NCI-H2081 treated with DMSO at 0.1 percent for 48 hours (cell line): ENCODE measurements at regions not wholly inside any gene's neighbourhood (a gene's known extent, or its start where the extent isn't known, plus 50 kb on each side); places are given as distances from the start of the nearest gene placed in this dataset.

Experiments used
- DNase-seq: peaks from one replicate; lab custom pipeline; 2025; lab: John Stamatoyannopoulos, UW

GRCh38 chr2:12113412-12113811 is 367.0 kb downstream of the LPIN1 start:
- DNase-seq = no peak

DNA sequence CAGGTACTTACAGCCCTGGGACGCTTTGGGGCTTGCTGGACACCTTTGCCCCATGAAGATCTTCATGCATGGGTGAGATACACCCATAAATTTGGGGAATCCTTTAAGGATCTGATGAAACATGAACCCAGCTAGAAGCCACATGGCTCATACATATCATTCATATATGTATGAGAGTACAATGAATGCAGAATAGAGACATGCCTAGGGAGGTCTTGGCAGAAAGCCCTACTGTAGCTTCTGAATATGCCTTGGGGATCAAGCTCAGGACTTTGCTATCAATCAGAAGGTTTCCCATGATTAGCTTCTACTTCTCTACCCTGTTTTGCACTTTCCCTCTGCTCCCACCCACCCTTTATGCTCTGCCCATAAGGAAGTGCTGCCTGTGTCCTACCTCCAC is 368.4 kb downstream of the LPIN1 start:
- DNase-seq = no peak

GRCh38 chr2:12116228-12116750 is 369.9 kb downstream of the LPIN1 start:
- no peak for DNase-seq

DNA sequence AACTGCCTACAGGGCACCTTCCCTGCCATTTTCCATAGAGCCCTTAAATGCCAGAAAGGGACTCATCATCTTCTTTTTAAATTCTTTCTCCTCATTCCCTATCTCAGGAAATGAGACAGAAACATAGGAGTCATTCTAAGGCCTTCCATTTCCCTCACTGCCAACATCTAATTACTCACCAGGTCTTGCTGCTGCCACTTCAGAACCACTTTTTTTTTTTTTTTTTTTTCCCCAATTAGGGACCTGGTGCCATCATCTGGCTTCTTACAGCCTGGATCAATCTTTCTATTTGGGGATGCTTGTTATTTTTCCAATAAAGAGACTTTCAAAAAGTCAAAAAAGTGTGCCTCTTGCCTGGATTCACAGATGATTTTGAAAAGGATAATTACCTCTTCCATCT is 373.4 kb downstream of the LPIN1 start:
- no peak for DNase-seq

DNA sequence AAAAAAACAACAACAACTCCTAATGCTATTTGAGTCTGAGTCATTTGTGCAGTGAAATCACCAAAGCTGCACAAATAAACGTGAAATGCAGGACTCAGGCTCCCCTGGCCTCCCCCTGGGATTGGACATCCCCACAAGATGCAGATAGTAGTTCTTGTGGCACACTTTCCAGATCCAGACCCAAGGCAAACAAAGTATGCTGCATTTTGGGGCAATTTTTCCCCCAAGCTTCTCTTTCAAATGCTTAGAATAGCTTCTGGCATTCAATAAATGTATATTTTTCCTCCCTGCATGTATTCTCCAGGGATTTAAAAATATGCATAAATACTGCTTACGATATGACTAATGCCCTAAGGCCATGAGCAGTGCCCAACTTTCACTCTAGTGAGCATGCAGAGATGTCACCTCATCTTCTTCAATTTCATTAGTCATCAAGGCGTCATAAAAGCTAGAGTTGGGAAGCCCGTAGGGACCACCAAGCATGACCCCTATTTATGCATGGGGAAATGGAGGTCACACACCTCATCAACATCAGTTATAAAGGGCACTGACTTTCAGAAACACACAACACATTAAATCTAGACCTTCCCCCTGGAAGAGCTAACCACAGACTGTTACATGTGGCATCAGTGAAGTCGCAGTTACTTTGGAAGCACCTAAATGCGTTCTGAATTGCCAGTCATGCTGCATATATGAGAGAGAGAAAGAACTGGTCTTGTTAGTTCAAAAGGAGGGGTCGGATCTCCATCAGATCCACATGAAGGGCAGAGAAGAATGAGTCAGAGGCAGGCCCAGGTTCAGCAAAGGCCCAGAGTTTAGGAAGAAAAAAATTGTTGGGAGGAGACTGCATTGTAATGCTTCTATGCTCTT is 374.1 kb downstream of the LPIN1 start:
- DNase-seq = no peak

GRCh38 chr2:12124790-12125189 is 378.4 kb downstream of the LPIN1 start:
- no peak for DNase-seq

DNA sequence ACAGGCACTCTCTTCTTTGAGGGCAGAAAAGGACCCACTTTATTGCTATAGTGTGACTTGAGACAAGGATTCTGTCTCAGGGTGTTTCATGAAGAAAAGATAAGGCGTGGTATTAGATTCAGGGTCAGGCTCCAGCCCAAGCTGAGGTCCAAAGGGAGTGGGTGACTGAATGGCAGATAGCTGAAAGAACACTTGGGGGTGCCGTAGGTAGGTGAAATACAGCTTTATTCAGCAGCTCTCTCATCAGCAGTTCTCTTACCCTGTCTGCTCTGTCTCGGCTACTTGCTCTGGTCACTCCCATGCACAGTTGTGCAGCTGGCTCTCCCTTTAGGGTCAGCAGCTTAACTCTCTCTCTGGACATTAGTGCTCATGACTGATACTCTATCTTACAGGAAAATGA is 379.9 kb downstream of the LPIN1 start:
- no peak for DNase-seq

GRCh38 chr2:12127638-12128037 is 381.2 kb downstream of the LPIN1 start:
- no peak for DNase-seq

- no peak for DNase-seq
These were observed 385.5 kb downstream of the LPIN1 start for GRCh38 chr2:12131975-12132374.

DNA sequence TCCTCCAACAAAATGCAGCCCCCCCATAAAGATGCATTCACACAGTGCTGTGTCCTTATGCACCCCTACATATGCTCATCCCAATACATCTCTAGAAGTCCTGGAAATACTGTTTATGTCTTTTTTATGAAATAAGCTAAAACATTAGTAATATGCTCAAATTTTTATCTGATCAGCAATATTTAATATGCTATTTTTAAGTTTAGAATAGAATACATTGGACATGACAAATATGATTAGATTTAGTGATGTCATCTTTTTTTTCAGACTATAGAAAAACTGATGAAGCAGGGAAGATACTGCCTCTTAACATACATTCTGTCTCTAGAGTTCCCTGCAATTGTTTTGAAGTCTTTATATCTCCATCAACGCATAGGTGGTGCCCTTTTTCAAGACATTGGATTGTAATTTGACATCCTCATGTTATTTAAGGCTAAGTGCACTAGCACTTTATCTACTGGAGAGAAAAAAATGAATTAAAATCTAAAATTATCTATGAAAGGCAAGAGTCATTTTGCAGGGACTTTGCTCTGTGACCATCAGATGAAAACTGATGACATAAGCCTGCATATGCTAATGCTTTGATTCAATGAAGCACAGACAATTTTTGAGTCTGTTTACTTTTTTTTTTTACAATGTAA is 395.3 kb downstream of the LPIN1 start:
- DNase-seq = no peak

DNA sequence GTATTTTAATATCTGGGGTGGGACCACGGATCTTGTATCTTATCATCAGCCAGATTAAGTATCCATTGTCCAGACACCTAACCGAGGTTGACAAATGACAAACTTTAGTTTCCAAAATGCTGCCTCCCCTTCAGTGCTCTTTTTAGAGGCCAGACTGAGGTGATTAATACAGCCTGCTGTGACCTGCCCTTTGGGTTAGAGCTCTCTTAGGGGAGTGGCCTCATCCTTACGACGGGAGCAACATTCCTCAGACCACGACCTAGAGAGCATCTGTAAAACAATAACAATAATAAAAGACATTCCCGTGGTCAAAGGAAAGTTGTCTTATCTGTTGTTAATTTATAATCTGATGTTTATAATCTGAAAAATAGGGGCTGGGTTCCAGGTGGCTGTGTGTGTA is 405.3 kb downstream of the LPIN1 start:
- DNase-seq = no peak

- DNase-seq = no peak
These were observed 406.5 kb downstream of the LPIN1 start for GRCh38 chr2:12152888-12153287.

GRCh38 chr2:12155303-12156051 is 409.0 kb downstream of the LPIN1 start:
- DNase-seq = no peak

GRCh38 chr2:12156349-12156748 is 409.9 kb downstream of the LPIN1 start:
- DNase-seq = no peak

DNA sequence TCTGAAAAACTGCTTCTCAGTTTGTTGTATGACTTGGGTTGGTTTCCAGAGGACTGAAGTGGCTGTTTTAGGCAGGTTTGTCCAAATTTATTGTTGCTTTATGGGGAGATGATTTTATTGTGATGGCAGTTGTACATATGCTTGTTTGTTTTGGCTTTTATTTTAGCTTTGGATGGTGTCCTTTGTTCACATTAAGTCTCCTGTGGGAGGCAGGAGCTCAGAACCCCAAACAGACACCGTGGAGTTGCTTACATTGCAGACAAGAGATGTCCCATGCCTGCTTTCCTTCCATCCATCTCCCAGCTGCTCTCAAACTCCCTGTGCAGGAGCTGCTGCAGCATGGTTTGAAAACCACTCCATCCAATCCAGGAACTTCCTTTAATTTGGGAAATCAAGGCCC is 414.7 kb downstream of the LPIN1 start:
- no peak for DNase-seq

DNA sequence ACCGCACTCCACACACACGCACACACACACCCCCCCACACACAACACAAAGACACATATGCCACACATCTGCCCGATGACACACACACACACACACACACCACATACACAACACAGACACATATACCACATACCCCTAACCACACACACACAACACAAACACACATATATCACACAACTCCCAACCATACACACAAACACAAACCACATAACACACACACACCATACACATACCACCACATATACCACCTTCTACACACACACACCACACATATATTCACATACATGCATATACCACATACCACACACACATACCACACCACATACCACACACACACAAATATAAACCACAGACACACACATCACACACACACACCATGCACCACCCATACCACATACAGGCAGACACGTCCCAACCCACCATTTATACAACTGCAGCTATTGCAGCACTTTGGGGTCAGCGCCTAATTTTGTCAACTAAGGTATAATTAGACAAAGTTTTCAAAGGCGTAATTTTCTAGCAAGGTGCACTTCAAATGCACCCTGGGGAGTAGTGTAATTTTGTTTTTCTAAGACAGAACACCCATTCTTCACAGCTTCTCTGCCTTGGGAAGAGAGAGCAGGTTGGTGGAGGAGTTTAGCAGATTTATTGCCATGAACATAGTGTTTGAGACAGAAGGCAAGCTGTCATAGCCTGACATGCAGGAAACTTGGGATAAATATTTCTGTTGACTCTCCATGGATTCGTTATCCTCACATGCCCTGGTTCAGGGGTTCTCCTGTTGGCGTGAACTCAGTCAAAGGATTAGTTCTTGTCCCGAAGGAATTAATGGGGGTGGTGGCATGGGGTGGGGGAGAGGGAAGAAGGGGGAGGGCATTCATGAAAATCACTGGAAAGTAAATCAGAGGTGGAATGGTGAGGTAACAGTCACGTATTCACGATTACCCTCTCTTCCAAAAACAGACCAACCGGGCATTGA is 416.1 kb downstream of the LPIN1 start:
- DNase-seq = no peak

DNA sequence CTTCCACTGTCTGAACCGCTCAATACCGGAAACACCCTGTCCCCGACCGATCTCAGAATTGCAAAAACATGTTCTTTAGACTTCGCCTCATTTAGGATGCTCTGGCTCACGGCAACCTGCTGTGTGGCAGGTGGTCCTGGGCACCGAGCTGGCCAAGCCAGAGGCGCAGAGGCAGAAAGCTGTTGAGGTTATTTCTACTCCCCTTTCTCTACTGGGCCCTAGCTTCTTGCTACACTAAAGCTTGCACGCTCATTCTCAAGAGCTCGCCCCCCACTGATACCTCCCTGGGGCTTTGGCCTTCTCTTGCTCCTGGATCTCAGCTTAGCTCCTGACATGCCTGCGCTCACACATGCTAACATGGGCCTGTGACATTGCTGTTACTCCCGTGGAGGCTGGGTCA is 417.4 kb downstream of the LPIN1 start:
- no peak for DNase-seq

- no peak for DNase-seq
These were observed 418.3 kb downstream of the LPIN1 start for GRCh38 chr2:12164689-12165088.

GRCh38 chr2:12167525-12168317 is 421.3 kb downstream of the LPIN1 start:
- DNase-seq = no peak

- DNase-seq = no peak
These were observed 421.9 kb downstream of the LPIN1 start for GRCh38 chr2:12168354-12168753.
